ENCODE measurements at regions not wholly inside any gene's neighbourhood (a gene's known extent, or its start where the extent isn't known, plus 50 kb on each side); places are given as distances from the start of the nearest gene placed in this dataset.

GRCh38 chr5:2333291-2333690 lies 418.2 kb downstream of the IRX2 start:
- H3K27me3 Mint-ChIP-seq (ENCODE audit: insufficient read depth, low read depth, poor library complexity) = peaks cover 4% of the 10 kb centered on the region
- no peaks in the 10 kb centered on the region for H3K27me3 ChIP-seq (ENCODE audit: insufficient read depth)
- no peaks in the 10 kb centered on the region for H3K79me2 ChIP-seq (replicated peaks; ENCODE audit: insufficient read depth)
- H3K9me2 ChIP-seq (ENCODE audit: insufficient read depth) = no peaks in the 10 kb centered on the region
- H3K4me3 ChIP-seq = no peak overlapping the region
- peaks cover 12% of the 10 kb centered on the region; the same call in 2 of the 3 replicates for H3K4me1 Mint-ChIP-seq
- no peak overlapping the region for H2AFZ ChIP-seq
- no peak overlapping the region for H3K27ac ChIP-seq (ENCODE audit: low read depth)
- H3K4me2 ChIP-seq = no peak overlapping the region
- H3K9me3 Mint-ChIP-seq = peaks cover 5% of the 10 kb centered on the region; the same call in 1 of the 3 replicates
- H3K4me3 Mint-ChIP-seq = no peak overlapping the region
- no peak overlapping the region for H3K27ac Mint-ChIP-seq
- H3K4me1 ChIP-seq (ENCODE audit: insufficient read depth) = no peaks in the 10 kb centered on the region
- no peaks in the 10 kb centered on the region for H4K20me1 ChIP-seq (replicated peaks; ENCODE audit: insufficient read depth)
- DNase-seq (ENCODE audit: low spot score) (no peak), ATAC-seq (no peak)
- no peak for TF ChIP-seq POLR2AphosphoS5 (IDR thresholded peaks at IDR 0.05; ENCODE audit: low read depth)
- TF ChIP-seq EZH2 (IDR thresholded peaks at IDR 0.05; ENCODE audit: low read depth, unreplicated experiment) = no peak
- TF ChIP-seq EZH2phosphoT487 (IDR thresholded peaks at IDR 0.05; ENCODE audit: unreplicated experiment) = no peak
- TF ChIP-seq ZNF114 (CRISPR knock-in tag; IDR thresholded peaks at IDR 0.05) = no peak
- no peak for TF ChIP-seq ZNF331 (CRISPR knock-in tag; IDR thresholded peaks at IDR 0.05; ENCODE audit: low read depth)
- TF ChIP-seq ETS1 (IDR thresholded peaks at IDR 0.05) = no peak
- TF ChIP-seq STAT1 (IDR thresholded peaks at IDR 0.05; ENCODE audit: unreplicated experiment) = no peak
- TF ChIP-seq REST (IDR thresholded peaks at IDR 0.05; ENCODE audit: unreplicated experiment) = no peak
- no peaks in the 10 kb centered on the region for H3F3A ChIP-seq (replicated peaks; ENCODE audit: low read depth)
- H3K36me3 ChIP-seq (ENCODE audit: insufficient read depth) = no peaks in the 10 kb centered on the region; the same call in 1 of the 2 replicates
- no peaks in the 10 kb centered on the region; the same call in 2 of the 3 replicates for H3K36me3 Mint-ChIP-seq (ENCODE audit: low read depth)

GRCh38 chr5:2332521-2332920 lies 419.0 kb downstream of the IRX2 start:
- no peaks in the 10 kb centered on the region for H3K79me2 ChIP-seq (replicated peaks; ENCODE audit: insufficient read depth)
- H3K4me1 Mint-ChIP-seq = peaks cover 12% of the 10 kb centered on the region; the same call in 2 of the 3 replicates
- no peak for ATAC-seq
- H3K36me3 Mint-ChIP-seq (ENCODE audit: low read depth) = no peaks in the 10 kb centered on the region; the same call in 2 of the 3 replicates
- H2AFZ ChIP-seq = no peak overlapping the region
- no peaks in the 10 kb centered on the region; the same call in 1 of the 2 replicates for H3K36me3 ChIP-seq (ENCODE audit: insufficient read depth)
- H3K27me3 ChIP-seq (ENCODE audit: insufficient read depth) = no peaks in the 10 kb centered on the region
- H4K20me1 ChIP-seq (replicated peaks; ENCODE audit: insufficient read depth) = no peaks in the 10 kb centered on the region
- peaks cover 5% of the 10 kb centered on the region; the same call in 1 of the 3 replicates for H3K9me3 Mint-ChIP-seq
- H3K4me3 Mint-ChIP-seq = no peak overlapping the region
- H3K4me1 ChIP-seq (ENCODE audit: insufficient read depth) = no peaks in the 10 kb centered on the region
- H3F3A ChIP-seq (replicated peaks; ENCODE audit: low read depth) = no peaks in the 10 kb centered on the region
- H3K27ac ChIP-seq (ENCODE audit: low read depth) = no peak overlapping the region
- H3K9me2 ChIP-seq (ENCODE audit: insufficient read depth) = no peaks in the 10 kb centered on the region
- peaks cover 4% of the 10 kb centered on the region for H3K27me3 Mint-ChIP-seq (ENCODE audit: insufficient read depth, low read depth, poor library complexity)
- H3K27ac Mint-ChIP-seq = no peak overlapping the region
- no peak overlapping the region for H3K4me2 ChIP-seq
- no peak overlapping the region for H3K4me3 ChIP-seq
- no peak for DNase-seq (ENCODE audit: low spot score)
- no peak for TF ChIP-seq ZNF462 (CRISPR knock-in tag; IDR thresholded peaks at IDR 0.05)
- no peak for TF ChIP-seq POLR2AphosphoS5 (IDR thresholded peaks at IDR 0.05; ENCODE audit: low read depth)
- TF ChIP-seq ZNF331 (CRISPR knock-in tag; IDR thresholded peaks at IDR 0.05; ENCODE audit: low read depth) = no peak

Data from GM23338 (cell line).